IPS-18c (cell line): ENCODE measurements at regions not wholly inside any gene's neighbourhood (a gene's known extent, or its start where the extent isn't known, plus 50 kb on each side); places are given as distances from the start of the nearest gene placed in this dataset.
"Not testable (repeated sequence)": the region's sequence is repeated elsewhere in the genome, so short reads cannot be mapped to it uniquely, and the experiment has no call there.

Experiments
- H3K4me3 ChIP-seq: 2 replicates; pipeline ENCODE4 v1.7.0; 2013; ENCODE audit warnings: low read depth, mild to moderate bottlenecking, low read length, moderate library complexity; ENCODE audit not compliant: insufficient read depth
- H3K9me3 ChIP-seq: one replicate; pipeline ENCODE4 v1.6.1; 2013; ENCODE audit warnings: mild to moderate bottlenecking, low read length, moderate library complexity; ENCODE audit not compliant: control insufficient read depth, insufficient read depth

DNA sequence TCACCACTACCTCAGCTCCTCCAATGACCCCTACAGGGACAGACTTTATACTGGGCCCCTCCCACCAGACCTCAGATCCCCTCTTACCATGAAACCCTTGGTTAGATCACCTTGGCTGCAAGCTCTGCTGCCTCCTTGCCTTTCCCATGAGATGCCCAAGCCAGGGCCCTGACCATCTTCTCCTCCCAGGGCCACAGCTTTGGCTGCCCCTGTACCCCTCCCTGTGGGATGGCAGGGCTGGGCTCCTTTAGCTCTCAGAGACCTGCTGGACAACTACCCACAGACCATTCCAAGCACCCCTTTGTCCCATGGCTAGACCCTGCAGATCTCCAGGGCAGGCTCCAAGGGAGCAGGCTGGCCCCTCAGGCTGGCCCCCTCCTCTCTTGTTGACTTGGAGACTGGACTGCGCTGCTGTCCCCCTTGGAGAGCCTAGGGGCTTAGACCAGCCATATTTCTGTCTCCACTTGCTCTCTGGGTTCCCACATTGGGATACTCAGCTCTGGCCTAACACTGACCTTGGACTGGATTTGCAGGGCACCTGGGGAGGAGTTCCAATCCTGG is 1692.7 kb downstream of the TP53TG3F start:
- Histone ChIP-seq H3K4me3 (no peak overlapping the region), H3K9me3 (peaks cover 35% of the 10 kb centered on the region)

DNA sequence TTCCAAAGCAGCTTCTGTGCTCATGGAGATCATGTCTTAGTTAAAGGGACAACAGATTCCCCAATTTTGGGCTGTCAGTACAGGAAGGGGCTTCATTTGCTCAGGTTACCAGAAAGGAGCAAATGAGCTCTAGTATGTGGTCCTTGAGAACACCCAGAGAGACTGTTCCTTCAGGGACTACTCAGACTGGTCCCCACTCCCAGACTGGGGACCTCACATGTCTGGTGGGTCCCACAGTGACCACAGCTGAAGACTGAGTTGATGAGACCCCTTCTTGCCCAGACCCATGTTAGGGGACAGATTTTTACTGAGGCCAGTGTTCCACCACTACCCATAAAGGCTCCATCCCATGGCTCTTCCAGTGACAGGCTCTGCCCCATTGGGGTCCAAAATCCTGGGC is 1695.2 kb downstream of the TP53TG3F start:
- peaks cover 25% of the 10 kb centered on the region for H3K9me3 ChIP-seq
- H3K4me3 ChIP-seq = no peak overlapping the region; the same call in 1 of the 2 replicates

DNA sequence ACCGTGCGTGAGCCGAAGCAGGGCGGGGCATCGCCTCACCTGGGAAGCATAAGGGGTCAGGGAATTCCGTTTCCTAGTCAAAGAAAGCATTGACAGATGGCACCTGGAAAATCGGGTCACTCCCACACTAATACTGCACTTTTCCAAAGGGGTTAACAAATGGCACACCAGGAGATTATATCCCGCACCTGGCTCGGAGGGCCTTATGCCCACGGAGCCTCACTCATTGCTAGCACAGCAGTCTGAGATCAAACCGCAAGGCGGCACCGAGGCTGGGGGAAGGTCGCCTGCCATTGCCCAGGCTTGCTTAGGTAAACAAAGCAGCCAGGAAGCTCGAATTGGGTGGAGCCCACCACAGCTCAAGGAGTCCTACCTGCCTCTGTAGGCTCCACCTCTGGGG is 1698.1 kb downstream of the TP53TG3F start:
- H3K9me3 ChIP-seq = peaks cover 11% of the 10 kb centered on the region
- not testable (repeated sequence) for H3K4me3 ChIP-seq

DNA sequence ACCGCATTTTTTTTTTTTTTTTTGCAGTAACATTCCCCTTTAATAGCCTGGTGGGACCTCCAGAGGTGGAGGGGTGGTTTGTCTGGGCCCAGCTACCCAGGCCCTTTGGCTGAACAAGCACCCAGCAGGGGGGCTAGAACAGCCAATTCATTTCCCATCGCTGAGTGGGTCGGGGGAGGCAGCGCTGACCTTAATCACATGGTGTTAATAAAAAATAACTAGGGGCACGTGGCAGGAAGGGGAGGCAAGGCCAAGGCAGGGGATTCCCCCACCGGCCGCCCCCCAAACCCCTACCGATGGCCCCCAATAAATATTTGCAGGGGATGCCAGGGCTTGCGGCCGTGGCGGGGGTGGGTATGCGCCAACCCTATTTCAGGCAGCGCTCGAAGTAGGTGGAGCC is 1709.9 kb downstream of the TP53TG3F start:
- H3K4me3 ChIP-seq = not testable (repeated sequence)
- H3K9me3 ChIP-seq = peaks cover 16% of the 10 kb centered on the region

DNA sequence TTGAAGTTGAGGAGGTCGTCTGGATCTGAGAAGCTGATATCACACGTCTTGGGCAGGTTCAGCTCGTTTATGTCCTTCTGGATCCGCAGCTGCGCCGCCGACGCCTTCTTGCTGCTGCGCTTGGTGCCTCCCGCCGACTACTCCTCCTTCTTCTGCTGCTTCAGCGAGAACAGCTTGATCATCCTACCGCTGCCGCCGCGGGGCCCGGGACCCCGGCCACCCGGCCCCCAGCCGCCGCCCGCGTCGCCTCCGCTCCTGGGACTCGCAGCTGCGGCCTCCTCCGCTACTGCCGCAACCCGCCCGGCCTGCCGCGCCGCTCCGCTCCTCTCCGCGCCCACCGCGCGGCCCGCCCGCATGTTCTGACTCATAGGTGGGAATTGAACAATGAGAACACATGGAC is 1710.6 kb downstream of the TP53TG3F start:
- peaks cover 16% of the 10 kb centered on the region for H3K9me3 ChIP-seq
- H3K4me3 ChIP-seq = not testable (repeated sequence)

DNA sequence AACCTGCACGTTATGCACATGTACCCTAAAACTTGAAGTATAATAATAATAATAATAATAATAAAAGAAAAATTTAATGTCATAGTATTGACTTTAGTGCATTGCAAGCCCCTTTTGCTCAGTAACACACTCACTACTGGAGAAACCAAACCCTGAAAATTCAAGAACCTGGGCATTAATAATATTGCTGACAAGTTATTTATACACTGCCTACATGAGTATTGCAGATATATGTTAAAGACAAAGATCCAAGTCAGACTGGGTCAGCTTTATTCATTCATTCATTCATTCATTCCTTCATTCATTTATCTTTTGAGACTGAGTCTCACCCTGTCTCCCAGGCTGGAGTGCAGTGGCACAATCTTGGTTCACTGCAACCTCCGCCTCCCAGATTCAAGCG is 1711.2 kb downstream of the TP53TG3F start:
- peaks cover 16% of the 10 kb centered on the region for H3K9me3 ChIP-seq
- no peak overlapping the region for H3K4me3 ChIP-seq

DNA sequence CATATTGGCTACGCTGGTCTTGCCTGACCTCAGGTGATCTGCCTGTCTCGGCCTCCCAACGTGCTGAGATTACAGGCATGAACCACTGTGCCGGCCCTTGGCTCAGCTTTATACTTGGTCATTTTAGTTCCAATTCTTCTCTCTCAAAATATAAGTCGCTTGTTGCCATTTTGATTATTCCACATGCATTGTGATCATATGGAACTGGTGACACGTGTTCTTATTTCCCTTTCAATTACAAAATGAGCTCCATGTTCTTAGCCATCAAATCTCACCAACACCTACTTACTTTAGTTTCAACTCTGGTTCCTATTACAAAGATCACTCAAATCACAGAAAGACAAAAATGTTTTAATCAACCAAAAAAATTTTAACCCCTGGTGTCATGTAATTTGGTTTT is 1711.7 kb downstream of the TP53TG3F start:
- no peak overlapping the region for H3K4me3 ChIP-seq
- H3K9me3 ChIP-seq = peaks cover 16% of the 10 kb centered on the region

DNA sequence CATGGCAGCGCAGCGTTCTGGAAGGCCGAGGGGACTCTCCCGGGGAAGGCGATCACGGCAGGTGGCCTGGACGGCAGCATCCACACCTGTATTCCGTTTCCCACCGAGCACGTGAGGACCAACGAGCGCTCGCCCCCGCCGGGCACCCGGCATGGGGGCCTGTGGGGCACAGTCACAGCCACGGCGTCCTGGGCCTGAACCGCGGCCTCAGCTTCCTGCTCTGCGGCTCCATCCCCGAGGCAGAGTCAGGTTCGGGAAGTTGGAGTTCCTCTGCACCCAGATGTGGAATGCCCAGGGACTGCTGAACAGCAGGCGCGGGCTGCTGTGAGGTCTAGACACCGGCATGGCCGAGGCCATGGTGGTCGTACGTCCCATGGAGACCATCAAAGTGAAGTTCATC is 1713.9 kb downstream of the TP53TG3F start:
- peaks cover 29% of the 10 kb centered on the region for H3K9me3 ChIP-seq

DNA sequence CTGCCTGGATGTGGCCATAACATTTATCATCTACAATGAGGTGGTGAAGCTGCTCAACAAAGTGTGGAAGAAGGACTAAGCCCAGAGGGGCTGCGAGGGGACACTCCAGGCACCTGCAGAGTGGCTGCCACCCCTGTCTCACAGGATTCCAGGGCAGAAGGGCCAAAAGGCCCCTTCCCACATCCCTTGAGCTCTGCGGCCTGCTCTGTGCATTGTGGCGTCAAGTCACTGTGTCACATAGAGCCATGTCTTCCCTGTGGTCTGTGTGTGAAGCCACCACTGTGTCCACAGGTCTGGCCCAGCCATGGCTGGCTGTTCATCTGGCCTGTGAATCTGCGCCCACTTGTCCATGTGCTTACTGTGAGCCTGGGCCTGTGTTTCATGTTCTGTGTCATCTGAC is 1714.6 kb downstream of the TP53TG3F start:
- Histone ChIP-seq H3K9me3 (peaks cover 29% of the 10 kb centered on the region), H3K4me3 (no peak overlapping the region; the same call in 1 of the 2 replicates)

More for the DNA sequence above, 1713.9 kb downstream of the TP53TG3F start:
- H3K4me3 ChIP-seq = no peak overlapping the region

DNA sequence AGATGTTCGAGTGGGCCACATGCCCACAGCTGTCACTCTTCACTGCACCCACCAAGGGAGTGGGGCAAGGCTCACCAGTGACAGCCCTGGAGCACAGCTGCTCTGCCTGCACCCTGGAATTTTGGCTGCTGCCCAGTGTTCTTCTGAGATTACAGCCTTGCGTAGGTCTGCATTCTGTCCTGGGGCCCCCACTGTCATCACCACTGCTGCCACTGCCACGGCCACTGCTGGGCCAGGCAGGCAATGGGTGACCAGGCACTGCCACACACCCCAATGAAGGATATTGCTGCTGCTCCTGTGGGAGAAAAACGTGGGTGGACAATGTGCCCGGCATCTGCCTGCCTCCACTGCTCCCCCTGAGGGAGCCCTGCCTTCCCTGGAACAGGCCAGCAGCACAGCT is 1717.0 kb downstream of the TP53TG3F start:
- Histone ChIP-seq H3K4me3 (no peak overlapping the region; the same call in 1 of the 2 replicates), H3K9me3 (peaks cover 30% of the 10 kb centered on the region)

DNA sequence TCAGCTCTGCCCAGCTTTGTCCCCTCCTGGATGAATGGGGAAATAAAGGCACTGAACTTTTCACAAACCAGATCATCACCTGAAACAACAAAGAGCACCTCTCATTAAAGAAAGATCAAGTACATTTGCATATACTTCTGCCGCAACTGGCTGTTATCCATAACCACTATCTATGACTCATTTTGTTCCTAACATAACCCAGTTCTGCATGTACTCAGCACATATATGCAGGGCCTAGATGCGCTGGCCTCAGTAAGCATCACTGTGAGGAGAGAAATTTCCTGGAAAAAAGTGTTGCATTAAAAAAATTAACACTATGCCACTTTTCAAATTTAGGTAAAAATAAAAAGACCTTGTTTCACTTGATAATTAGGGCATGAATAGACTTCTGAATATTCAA is 1718.4 kb downstream of the TP53TG3F start:
- H3K9me3 ChIP-seq = peaks cover 28% of the 10 kb centered on the region
- no peak overlapping the region for H3K4me3 ChIP-seq

DNA sequence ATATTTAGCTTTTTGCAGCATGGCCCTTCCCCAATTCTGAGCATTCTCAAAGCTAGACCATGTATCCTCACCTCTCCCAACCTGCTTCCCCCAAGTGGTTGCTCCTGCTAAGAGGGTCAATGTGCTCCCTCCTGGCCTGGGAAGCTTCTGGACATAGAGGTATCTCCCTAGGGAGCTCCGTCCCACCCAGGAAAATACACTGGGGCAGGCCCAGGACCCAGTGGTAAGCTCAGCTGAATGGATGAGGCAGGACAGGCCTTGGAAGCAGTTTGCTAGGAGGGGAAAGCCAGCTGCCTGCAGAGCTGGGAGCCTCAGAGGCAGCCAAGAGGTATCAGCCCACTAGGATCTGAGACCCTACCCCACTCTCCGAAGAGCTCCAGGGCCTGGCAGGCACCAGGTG is 1721.6 kb downstream of the TP53TG3F start:
- peaks cover 29% of the 10 kb centered on the region for H3K9me3 ChIP-seq
- no peak overlapping the region for H3K4me3 ChIP-seq

DNA sequence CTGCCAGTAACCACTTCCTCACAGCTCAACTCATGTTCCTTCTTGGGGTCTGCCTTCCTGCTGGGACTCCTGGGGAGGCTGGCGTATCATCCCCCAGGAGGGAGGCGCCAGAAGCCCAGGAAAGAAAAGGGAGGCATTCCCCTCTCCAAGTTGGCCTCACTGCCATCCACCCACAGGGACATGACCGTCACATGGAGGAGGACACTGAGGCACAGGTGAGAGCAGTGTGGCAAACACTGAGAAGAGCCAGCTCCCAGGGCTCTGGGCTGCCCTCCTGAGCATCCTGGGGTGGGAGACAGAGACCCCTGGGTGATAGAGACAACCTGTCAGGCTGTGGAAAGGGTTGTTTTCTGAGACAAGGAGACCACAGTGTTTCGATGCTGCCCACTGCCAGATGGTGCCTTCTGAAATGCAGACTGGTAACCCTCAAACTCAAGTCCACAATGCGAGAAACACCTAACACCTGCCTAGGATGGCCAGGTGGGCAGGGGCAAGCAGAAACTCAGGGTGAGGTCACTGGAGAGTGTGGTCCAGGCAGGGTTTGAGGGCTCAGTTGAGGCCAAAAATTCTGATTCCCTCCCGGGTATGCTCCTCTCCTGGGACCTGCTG is 1722.1 kb downstream of the TP53TG3F start:
- Histone ChIP-seq H3K9me3 (peaks cover 31% of the 10 kb centered on the region), H3K4me3 (no peak overlapping the region)

DNA sequence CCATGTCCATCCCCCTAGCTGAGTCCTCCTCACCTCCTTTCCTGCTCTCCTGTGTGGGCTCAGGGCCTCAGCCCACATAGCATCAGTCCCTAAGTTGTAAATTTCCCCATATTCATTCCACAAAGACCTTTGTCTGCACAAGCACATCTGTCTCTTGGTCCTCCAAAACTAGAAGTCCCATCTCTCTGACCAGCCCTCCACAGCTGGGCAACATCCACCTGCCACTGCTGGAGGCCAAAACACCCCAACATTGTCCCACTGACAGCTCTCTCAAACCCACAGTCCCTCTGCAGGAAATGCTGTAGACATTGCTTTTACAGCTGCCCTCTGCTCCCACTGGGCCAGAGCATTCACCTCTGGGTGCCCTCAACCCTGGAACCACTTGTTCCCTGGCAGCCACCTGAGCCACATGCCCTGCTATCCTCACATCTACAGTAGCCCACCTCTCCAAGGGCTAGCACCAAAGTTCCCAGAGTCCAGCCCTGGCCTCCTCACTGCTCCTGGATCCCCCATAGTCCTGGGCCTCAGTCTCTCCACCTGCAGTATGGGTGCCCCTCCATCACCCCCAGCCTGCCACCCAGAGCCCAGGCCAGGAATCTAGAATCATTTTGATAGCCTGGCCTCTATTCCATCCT is 1722.7 kb downstream of the TP53TG3F start:
- H3K4me3 ChIP-seq = no peak overlapping the region
- H3K9me3 ChIP-seq = peaks cover 29% of the 10 kb centered on the region

DNA sequence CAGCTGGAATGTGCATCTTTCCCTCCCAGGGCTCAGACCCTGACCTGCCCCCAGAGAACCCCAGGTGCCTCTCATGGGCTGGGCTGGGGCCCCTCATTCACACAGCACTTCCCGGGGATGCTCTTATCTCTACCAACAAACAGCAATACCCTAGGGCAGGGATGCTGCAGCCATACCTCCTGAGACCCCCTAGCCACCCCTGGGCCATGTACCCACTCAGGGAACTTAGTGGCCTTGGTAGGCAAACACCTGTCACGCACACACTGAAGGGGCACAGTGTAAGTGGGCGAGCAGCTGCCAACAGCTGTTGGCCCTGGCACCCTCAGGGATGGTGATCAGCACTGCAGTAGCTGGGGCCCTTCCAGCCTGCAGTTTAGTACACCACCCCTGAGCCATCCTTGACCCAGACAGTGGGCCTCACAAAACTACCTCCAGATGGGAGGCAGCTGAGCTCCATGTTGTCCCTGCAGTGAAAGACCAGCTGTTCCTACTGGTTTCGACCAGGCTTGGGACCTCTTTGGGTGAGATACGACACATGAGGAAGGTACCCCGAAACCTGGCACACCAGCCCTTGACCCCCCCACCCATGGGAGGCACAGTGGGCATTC is 1723.6 kb downstream of the TP53TG3F start:
- no peak overlapping the region for H3K4me3 ChIP-seq
- peaks cover 30% of the 10 kb centered on the region for H3K9me3 ChIP-seq

DNA sequence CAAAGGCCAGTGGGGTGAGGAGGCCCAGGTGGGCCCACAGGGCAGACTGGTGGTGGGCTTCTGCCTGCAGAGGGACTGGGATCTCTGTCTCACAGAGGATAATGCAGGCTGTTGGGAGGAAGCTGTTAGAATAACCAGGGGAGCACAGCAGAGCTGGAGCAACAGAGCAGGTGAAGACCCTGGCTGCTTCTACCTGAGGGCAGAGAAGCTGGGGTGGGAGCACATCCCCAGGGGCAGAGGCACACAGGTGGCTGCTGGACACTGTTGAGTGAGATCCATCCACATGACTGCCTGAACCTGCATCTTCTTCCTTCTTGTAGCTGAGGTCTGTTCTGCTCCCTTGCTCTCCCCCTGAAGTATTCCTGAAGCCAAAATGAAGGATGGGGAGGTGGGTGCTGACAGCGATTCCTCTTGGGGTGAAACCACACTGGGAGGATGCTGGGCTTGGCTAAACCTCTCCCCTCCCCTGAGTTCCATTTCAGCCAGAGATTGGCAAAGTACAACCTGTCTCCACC is 1725.0 kb downstream of the TP53TG3F start:
- peaks cover 35% of the 10 kb centered on the region for H3K9me3 ChIP-seq
- H3K4me3 ChIP-seq = no peak overlapping the region

DNA sequence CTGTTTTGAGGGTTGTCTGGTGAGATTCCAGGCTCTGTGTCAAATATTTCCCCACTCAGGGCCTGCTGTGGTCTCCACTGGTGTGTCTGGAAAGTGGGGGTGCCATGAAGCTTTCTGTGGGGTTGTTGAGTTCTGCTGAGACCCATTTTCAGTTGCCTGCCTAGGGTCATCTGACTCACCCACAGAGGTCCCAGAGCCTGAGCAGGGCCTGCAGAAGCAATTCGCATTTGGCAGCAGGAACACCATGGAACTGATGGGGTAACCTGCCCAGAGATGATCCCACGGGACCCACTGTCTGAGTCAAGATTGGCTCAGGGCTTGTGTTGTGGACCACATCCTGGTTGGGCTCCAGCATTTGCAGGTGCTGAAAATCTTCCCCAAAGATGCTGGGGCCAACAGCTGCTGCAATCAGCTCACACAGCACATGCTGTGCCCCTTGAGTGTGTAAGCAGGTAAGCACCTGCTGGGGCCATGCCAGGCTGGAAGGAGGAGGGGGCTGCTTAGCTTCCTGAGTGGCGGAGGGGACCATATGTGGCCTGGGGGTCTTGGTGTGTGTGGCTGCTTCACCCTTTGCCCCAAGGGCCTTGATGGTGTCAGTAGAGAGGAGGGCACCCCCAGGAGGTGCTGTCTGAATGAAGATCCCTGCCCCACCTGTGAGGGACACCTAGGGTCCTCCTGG is 1726.1 kb downstream of the TP53TG3F start:
- H3K4me3 ChIP-seq = no peak overlapping the region; the same call in 1 of the 2 replicates
- peaks cover 35% of the 10 kb centered on the region for H3K9me3 ChIP-seq
